OCI-LY7 (cell line): ENCODE measurements at regions not wholly inside any gene's neighbourhood (a gene's known extent, or its start where the extent isn't known, plus 50 kb on each side); places are given as distances from the start of the nearest gene placed in this dataset.

Source experiments
- BruUV-seq: library from RNA; stranded (reverse); fragments of 400-500 nt; replicated peaks from 2 replicates; lab custom pipeline; 2021; lab: Mats Ljungman, UMichigan
- CTCF ChIA-PET: fragments of 300-600 bp; sonication (Branson Sonifier 250); formaldehyde crosslinking; loops from one replicate; lab custom pipeline; 2022; ENCODE audit warnings: antibody characterized with exemption; ENCODE audit not compliant: unreplicated experiment; lab: Charles Lee
- POLR2A ChIA-PET: fragments of 300-600 bp; sonication (Branson Sonifier 250); formaldehyde crosslinking; loops from one replicate; lab custom pipeline; 2022; ENCODE audit warnings: antibody characterized with exemption; lab: Charles Lee
- DNase-seq: peaks from one replicate; pipeline ENCODE4 v3.0.0-alpha.2; 2015; ENCODE audit warnings: low spot score
- H2AFZ ChIP-seq: fragments of 200-600 bp; sonication (generic), shearing (Covaris generic); 2 replicates; pipeline ENCODE4 v1.6.1; 2014; ENCODE audit warnings: mild to moderate bottlenecking, antibody characterized with exemption, low read length, moderate library complexity
- H3K27ac ChIP-seq: fragments of 200-600 bp; sonication (generic); 2 replicates; pipeline ENCODE4 v1.5.1; 2014; ENCODE audit warnings: mixed run types, low read depth, mild to moderate bottlenecking, moderate library complexity, low read length, inconsistent platforms; ENCODE audit not compliant: poor library complexity, severe bottlenecking
- H3K36me3 ChIP-seq: fragments of 200-600 bp; sonication (generic); 2 replicates; pipeline ENCODE4 v1.6.1; 2014; ENCODE audit warnings: mild to moderate bottlenecking, antibody characterized with exemption, low read length, moderate library complexity, mixed read lengths; ENCODE audit not compliant: insufficient read depth
- H3K4me1 ChIP-seq: fragments of 200-600 bp; sonication (generic); 2 replicates; pipeline ENCODE4 v1.5.1; 2014; ENCODE audit warnings: mild to moderate bottlenecking, low read length; ENCODE audit not compliant: insufficient read depth, poor library complexity, severe bottlenecking
- H3K4me2 ChIP-seq: fragments of 200-600 bp; sonication (generic); 2 replicates; pipeline ENCODE4 v1.6.1; 2014; ENCODE audit warnings: mild to moderate bottlenecking, low read length
- H3K4me3 ChIP-seq: fragments of 200-600 bp; sonication (generic); 2 replicates; pipeline ENCODE4 v1.5.1; 2014; ENCODE audit warnings: mild to moderate bottlenecking, low read depth, low read length; ENCODE audit not compliant: poor library complexity, severe bottlenecking
- H3K79me2 ChIP-seq: fragments of 200-600 bp; sonication (generic); 2 replicates; pipeline ENCODE4 v1.6.1; 2016; ENCODE audit warnings: low read depth, mild to moderate bottlenecking, low read length, moderate library complexity, mixed read lengths; ENCODE audit not compliant: insufficient read depth
- H3K9me2 ChIP-seq: fragments of 200-600 bp; sonication (generic); 2 replicates; pipeline ENCODE4 v1.6.1; 2016; ENCODE audit warnings: mild to moderate bottlenecking, low read length, mixed read lengths; ENCODE audit not compliant: insufficient read depth
- H3K9me3 ChIP-seq: fragments of 200-600 bp; sonication (generic); 2 replicates; pipeline ENCODE4 v1.6.1; 2014; ENCODE audit warnings: mild to moderate bottlenecking, mixed run types, low read length, mixed read lengths
- H4K20me1 ChIP-seq: fragments of 200-600 bp; sonication (generic); 2 replicates; pipeline ENCODE4 v1.6.1; 2014; ENCODE audit warnings: mild to moderate bottlenecking, antibody characterized with exemption, low read length, moderate library complexity, mixed read lengths; ENCODE audit not compliant: insufficient read depth
- EZH2phosphoT487 ChIP-seq: fragments of 200-600 bp; sonication (generic); IDR thresholded peaks from 2 replicates; pipeline ENCODE4 v1.6.1; 2018; ENCODE audit warnings: low read depth, borderline replicate concordance, mild to moderate bottlenecking, mixed run types, antibody characterized with exemption, low read length, moderate library complexity, mixed read lengths
- intact Hi-C: fragments of 100-400 bp; cut with micrococcal nuclease; formaldehyde crosslinking; loops from one replicate; pipeline ENCODE4 v1.10.0; 2022; ENCODE audit not compliant: unreplicated experiment
- TF ChIP-seq, protein P1 (sequence below): fragments of 200-600 bp; sonication (generic); conservative IDR thresholded peaks from 2 replicates; pipeline ENCODE4 v1.5.1; 2014; ENCODE audit warnings: mild to moderate bottlenecking, antibody characterized with exemption, low read length, moderate library complexity, mixed read lengths

DNA sequence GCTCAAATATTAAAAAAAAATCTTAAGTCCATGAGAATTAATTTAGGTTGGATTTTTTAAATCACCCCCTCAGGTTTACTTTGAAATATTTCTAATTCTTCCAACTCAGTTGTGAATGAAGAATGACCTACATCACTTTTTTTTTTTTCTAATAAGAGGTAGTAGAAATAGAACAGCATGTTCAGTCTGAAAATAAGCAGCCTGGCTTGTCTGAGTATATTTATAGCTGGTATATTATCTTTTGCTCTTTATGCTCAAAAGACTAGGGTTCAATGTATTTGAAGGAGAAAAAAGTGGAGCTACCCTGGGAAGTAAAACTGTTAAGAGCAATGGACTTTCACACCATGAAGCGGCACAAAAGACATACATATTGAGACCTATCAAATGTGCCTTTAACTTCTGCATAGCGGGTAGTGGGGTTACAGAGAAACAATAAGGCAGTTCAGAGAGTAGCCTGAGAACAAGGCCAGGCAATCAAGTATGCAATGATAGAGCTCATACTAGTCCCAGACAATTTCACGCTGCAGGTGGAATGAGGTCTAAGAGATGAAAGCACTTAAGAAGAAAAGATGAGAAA is 175.4 kb upstream of the CDH12 start:
- H3K9me3 ChIP-seq: no peaks in the 10 kb centered on the region
- ChIA-PET CTCF (no interaction called here), POLR2A (interaction anchor here (0.7 to 1.2 kb wide), 3 partner anchors 9 to 270 kb away, joined by 3 read pairs; no protein-coding TSS in a partner anchor)
- no peak overlapping the region for H3K27ac ChIP-seq
- no TSS peak for BruUV-seq
- no peaks in the 10 kb centered on the region for H4K20me1 ChIP-seq
- intact Hi-C loops: no loop called here
- no peak overlapping the region for H3K4me2 ChIP-seq
- H3K79me2 ChIP-seq: no peaks in the 10 kb centered on the region
- H3K9me2 ChIP-seq: no peaks in the 10 kb centered on the region
- no peak overlapping the region for H3K4me3 ChIP-seq
- DNase-seq: no peak
- no peaks in the 10 kb centered on the region for H3K36me3 ChIP-seq
- H2AFZ ChIP-seq: no peak overlapping the region
- TF ChIP-seq, protein P1, sequence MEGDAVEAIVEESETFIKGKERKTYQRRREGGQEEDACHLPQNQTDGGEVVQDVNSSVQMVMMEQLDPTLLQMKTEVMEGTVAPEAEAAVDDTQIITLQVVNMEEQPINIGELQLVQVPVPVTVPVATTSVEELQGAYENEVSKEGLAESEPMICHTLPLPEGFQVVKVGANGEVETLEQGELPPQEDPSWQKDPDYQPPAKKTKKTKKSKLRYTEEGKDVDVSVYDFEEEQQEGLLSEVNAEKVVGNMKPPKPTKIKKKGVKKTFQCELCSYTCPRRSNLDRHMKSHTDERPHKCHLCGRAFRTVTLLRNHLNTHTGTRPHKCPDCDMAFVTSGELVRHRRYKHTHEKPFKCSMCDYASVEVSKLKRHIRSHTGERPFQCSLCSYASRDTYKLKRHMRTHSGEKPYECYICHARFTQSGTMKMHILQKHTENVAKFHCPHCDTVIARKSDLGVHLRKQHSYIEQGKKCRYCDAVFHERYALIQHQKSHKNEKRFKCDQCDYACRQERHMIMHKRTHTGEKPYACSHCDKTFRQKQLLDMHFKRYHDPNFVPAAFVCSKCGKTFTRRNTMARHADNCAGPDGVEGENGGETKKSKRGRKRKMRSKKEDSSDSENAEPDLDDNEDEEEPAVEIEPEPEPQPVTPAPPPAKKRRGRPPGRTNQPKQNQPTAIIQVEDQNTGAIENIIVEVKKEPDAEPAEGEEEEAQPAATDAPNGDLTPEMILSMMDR: no peak
- no peak for TF ChIP-seq EZH2phosphoT487
- H3K4me1 ChIP-seq: no peaks in the 10 kb centered on the region

DNA sequence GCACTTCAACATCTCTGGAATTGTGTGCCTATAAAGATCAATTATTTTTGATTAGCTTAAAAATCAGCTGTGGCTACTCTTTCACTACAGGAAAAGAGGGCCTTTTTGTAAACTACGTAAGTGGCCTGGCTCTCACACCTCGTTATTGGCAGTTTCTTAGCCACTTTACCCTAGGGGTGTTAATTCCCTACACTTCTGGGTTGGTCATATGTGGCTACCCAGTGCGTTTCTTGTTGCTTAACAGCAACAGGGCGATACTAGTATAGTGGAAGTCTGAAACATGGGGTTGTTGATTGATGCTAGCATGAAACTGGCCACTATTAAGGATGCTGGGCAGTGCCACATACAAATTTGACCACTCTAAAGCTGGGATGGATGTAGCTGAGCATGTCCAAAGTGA is 174.7 kb upstream of the CDH12 start:
- Histone ChIP-seq H3K4me1 (no peaks in the 10 kb centered on the region), H2AFZ (no peak overlapping the region), H3K9me2 (no peaks in the 10 kb centered on the region), H3K27ac (no peak overlapping the region), H4K20me1 (no peaks in the 10 kb centered on the region), H3K9me3 (no peaks in the 10 kb centered on the region), H3K4me2 (no peak overlapping the region), H3K79me2 (no peaks in the 10 kb centered on the region), H3K4me3 (no peak overlapping the region), H3K36me3 (no peaks in the 10 kb centered on the region)
- ChIA-PET POLR2A (interaction anchor here (0.7 kb wide), 1 partner anchor 271 kb away, joined by 3 read pairs; no protein-coding TSS in a partner anchor), CTCF (no interaction called here)
- no peak for DNase-seq
- TF ChIP-seq, protein P1: no peak
- no peak for TF ChIP-seq EZH2phosphoT487
- BruUV-seq: no TSS peak
- intact Hi-C loops: no loop called here

DNA sequence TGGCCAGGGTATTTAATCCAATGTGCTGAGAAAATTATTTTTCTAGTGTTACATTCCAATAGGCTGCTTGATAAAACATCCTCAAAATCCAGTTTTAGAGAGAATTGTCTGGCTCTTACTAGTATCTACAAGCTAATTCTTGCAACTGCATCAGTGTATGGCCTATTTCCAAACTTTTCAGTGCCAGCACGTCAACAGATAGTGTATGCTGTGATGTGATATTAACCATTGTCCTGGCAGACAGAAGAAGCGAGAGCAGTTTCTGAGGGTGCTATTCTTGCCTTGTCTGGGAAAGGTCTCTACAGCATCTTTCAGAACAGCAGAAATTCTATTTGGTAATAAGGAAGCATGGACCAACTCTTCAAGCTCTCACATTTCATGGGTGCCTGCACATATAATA is 174.2 kb upstream of the CDH12 start:
- no peaks in the 10 kb centered on the region for H3K79me2 ChIP-seq
- H3K36me3 ChIP-seq: no peaks in the 10 kb centered on the region
- intact Hi-C loops: no loop called here
- H3K9me3 ChIP-seq: no peaks in the 10 kb centered on the region
- ChIA-PET POLR2A (no interaction called here), CTCF (no interaction called here)
- no peaks in the 10 kb centered on the region for H3K9me2 ChIP-seq
- no peak overlapping the region for H3K27ac ChIP-seq
- H2AFZ ChIP-seq: no peak overlapping the region
- no peaks in the 10 kb centered on the region for H4K20me1 ChIP-seq
- BruUV-seq: no TSS peak
- no peaks in the 10 kb centered on the region for H3K4me1 ChIP-seq
- TF ChIP-seq, protein P1: no peak
- no peak for TF ChIP-seq EZH2phosphoT487
- H3K4me3 ChIP-seq: no peak overlapping the region
- no peak for DNase-seq
- no peak overlapping the region for H3K4me2 ChIP-seq
